Activated naive CD8-positive, alpha-beta T cell (primary cell): ENCODE measurements at regions not wholly inside any gene's neighbourhood (a gene's known extent, or its start where the extent isn't known, plus 50 kb on each side); places are given as distances from the start of the nearest gene placed in this dataset.
"Not testable (repeated sequence)": the region's sequence is repeated elsewhere in the genome, so short reads cannot be mapped to it uniquely, and the experiment has no call there.

Experiments used
- H3K27ac Mint-ChIP-seq: one replicate; pipeline ENCODE4 v1.8.0; 2021; ENCODE audit warnings: mixed read lengths
- H3K27me3 Mint-ChIP-seq: one replicate; pipeline ENCODE4 v1.8.0; 2021; ENCODE audit warnings: mixed read lengths
- H3K36me3 Mint-ChIP-seq: one replicate; pipeline ENCODE4 v1.8.0; 2021; ENCODE audit warnings: mixed read lengths
- H3K4me1 Mint-ChIP-seq: one replicate; pipeline ENCODE4 v1.8.0; 2021; ENCODE audit warnings: low read depth, mixed read lengths
- H3K4me3 Mint-ChIP-seq: one replicate; pipeline ENCODE4 v1.8.0; 2021; ENCODE audit warnings: mild to moderate bottlenecking, mixed read lengths
- H3K9me3 Mint-ChIP-seq: one replicate; pipeline ENCODE4 v1.8.0; 2021; ENCODE audit warnings: low read depth, mixed read lengths

DNA sequence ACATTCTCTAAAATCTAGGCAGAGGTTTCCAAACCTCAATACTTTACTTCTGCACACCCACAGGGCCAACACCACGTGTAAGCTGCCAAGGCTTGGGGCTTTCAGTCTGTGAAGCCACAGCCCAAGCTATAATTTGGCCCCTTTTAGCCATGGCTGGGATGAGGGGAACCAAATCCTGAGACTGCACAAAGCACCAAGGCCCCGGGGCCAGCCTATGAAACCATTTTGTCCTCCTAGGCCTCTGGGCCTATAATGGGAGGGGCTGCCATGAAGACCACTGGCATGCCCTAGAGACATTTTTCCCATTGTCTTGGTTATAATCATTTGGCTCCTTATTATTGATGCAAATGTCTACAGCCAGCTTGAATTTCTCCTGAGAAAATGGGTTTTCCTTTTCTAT, 513.0 kb upstream of the ADGRB3 start:
- Mint-ChIP-seq H3K9me3 (peaks cover 5% of the 10 kb centered on the region), H3K27me3 (no peaks in the 10 kb centered on the region), H3K4me1 (no peaks in the 10 kb centered on the region), H3K27ac (no peak overlapping the region), H3K4me3 (no peak overlapping the region), H3K36me3 (no peaks in the 10 kb centered on the region)

DNA sequence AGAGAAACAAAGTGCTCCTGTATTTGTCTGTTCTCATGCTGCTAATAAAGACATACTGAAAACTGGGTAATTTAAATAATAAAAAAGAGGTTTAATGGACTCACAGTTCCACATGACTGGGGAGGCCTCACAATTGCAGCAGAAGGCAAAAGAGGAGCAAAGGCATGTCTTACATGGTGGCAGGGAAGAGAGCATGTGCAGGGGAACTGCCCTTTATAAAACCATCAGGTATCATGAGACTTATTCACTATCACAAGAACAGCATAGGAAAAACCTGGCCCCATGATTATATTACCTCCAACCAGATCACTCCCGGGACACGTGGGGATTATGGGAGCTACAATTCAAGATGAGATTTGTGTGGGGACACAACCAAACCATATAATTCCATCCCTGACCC, 514.1 kb upstream of the ADGRB3 start:
- H3K27ac Mint-ChIP-seq, H3K4me3 Mint-ChIP-seq, H3K4me1 Mint-ChIP-seq, H3K36me3 Mint-ChIP-seq, H3K27me3 Mint-ChIP-seq, H3K9me3 Mint-ChIP-seq: not testable (repeated sequence)

DNA sequence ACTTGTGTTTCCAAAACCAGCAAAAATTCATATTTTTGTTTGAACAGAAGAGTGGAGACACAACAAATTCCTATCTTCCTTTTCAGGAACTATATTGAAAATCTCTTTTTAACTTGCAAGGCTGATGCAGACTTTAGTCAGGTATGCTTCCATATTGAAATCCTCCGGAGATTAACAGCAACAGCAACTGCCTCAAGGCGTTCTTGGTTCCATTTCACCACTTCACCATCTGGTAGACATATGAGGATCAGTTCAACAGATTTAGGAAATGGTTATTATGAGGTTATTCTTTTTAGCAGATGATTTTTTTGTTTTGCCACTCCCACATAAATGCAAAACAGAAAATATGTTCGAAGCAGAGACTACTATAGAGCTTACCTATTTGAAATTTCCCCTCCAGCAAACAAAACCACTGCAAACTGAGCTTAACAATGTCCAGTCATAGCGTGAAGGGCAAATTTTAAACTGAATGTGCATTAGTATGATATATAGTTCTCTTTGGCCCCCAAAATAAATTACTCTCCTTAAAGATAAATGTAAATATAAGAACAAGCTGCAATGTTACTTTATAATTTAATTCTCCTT, 520.5 kb upstream of the ADGRB3 start:
- H3K4me1 Mint-ChIP-seq = no peaks in the 10 kb centered on the region

DNA sequence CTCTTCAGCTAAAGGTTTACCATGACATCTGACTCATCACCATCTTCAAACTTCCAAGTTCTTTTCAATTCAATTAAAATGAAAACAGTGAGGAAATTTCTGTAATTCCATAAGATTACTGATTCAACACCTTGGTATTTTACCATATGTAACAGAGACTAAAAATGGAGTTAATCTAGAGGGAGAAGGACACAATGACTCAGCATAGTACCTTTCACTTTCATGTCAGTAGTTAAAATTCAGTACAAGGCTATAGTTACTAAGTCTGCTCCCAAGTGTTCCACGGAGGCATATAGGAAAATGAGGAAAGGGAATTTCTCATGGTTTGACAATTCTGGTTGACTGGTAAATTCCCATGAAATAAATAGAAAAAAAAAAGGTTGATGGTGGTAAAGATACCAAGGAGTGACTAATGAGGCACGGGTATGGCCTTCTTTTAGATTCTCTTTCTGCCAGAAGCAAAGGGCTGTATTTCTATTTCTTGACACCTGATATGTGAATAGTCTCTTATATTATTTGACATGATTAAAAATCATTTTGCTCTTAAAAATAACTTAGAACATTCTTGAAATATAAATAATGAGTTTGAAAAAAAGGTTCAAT, 526.7 kb upstream of the ADGRB3 start:
- H3K4me3 Mint-ChIP-seq = no peak overlapping the region
- H3K27ac Mint-ChIP-seq = no peak overlapping the region
- no peaks in the 10 kb centered on the region for H3K4me1 Mint-ChIP-seq
- no peaks in the 10 kb centered on the region for H3K27me3 Mint-ChIP-seq
- no peaks in the 10 kb centered on the region for H3K36me3 Mint-ChIP-seq
- H3K9me3 Mint-ChIP-seq = peaks cover 11% of the 10 kb centered on the region

More for the DNA sequence above, 520.5 kb upstream of the ADGRB3 start:
- H3K9me3 Mint-ChIP-seq = peaks cover 7% of the 10 kb centered on the region
- no peak overlapping the region for H3K4me3 Mint-ChIP-seq
- H3K36me3 Mint-ChIP-seq = no peaks in the 10 kb centered on the region
- H3K27me3 Mint-ChIP-seq = no peaks in the 10 kb centered on the region
- H3K27ac Mint-ChIP-seq = no peak overlapping the region

GRCh38 chr6:68094070-68094469, 541.0 kb upstream of the ADGRB3 start:
- no peaks in the 10 kb centered on the region for H3K36me3 Mint-ChIP-seq

DNA sequence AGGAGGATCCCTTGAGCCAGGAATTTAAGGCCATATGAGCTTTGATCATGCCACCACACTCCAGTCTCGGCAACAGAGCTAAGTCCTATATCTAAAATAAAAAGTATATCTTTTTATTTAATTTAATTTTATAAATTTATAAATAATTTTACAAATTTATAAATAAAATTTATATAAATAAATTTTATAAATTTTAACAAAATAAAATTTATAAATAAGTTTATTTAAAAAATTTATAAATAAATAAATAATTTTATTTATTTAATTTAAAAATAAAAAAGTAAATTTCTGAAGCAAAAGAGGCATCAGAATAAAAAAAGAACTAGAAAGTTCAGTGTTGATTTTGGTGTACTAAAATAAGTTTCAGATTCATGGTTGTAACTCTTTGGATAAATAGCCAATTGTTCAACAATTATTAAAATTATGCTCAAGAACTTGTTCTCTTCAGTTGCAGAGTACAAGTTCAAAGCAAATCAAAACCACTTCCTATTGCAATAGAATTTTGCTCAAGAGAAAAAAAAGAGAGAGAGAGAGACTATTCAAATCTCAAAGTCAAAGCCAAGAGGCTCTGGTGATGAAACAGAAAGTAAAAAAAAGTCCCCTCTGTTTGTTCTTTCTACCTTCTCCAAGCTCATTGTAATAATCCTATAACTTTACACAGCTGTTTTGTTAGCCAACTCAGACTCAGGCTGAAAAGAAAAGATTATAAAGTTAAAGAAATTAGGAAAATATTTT, 547.5 kb upstream of the ADGRB3 start:
- no peaks in the 10 kb centered on the region for H3K4me1 Mint-ChIP-seq
- H3K27me3 Mint-ChIP-seq = no peaks in the 10 kb centered on the region
- no peaks in the 10 kb centered on the region for H3K36me3 Mint-ChIP-seq
- H3K27ac Mint-ChIP-seq = no peak overlapping the region
- peaks cover 11% of the 10 kb centered on the region for H3K9me3 Mint-ChIP-seq
- no peak overlapping the region for H3K4me3 Mint-ChIP-seq

More at GRCh38 chr6:68094070-68094469, 541.0 kb upstream of the ADGRB3 start:
- Mint-ChIP-seq H3K9me3 (peaks cover 9% of the 10 kb centered on the region), H3K4me1 (no peaks in the 10 kb centered on the region), H3K27ac (no peak overlapping the region), H3K4me3 (no peak overlapping the region), H3K27me3 (no peaks in the 10 kb centered on the region)

DNA sequence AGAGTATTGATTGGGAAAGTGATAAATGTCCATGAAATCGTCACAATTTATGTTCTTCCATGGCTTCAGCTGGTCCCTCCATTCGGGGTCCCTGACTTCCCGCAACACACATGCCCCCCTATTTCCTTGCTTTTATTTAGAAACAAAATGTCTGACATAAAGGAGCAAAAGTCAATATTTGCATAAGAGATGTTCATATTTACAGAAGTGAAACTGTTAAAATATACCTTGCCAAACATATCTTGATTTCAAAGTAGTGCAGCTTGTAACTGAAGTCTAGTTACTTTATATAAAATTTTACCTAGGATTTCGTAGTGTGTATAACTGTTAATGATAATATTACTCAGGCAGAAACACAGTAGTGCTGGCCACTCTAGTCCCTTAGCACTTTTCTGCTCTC, 548.9 kb upstream of the ADGRB3 start:
- H3K4me1 Mint-ChIP-seq = no peaks in the 10 kb centered on the region
- peaks cover 11% of the 10 kb centered on the region for H3K9me3 Mint-ChIP-seq
- H3K36me3 Mint-ChIP-seq = no peaks in the 10 kb centered on the region
- no peak overlapping the region for H3K4me3 Mint-ChIP-seq
- no peak overlapping the region for H3K27ac Mint-ChIP-seq
- H3K27me3 Mint-ChIP-seq = no peaks in the 10 kb centered on the region

DNA sequence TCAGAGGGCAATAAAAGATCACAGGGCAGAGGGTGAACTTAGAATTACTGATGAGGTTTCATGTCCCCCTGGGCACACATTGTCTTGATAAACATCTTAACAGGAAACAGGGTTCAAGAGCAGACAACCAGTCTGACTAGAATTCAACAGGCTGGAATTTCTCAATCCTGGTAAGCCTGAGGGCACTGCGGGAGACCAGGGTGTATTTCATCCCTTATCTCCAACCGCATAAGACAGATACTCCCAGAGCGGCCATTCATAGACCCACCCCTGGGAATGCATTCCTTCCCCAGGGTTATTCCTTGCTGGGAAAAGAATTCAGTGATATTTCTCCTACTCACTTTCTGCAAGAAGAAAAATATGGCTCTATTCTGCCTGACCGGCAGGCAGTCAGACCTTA, 549.5 kb upstream of the ADGRB3 start:
- peaks cover 14% of the 10 kb centered on the region for H3K9me3 Mint-ChIP-seq
- H3K4me1 Mint-ChIP-seq, H3K27me3 Mint-ChIP-seq, H3K27ac Mint-ChIP-seq, H3K4me3 Mint-ChIP-seq, H3K36me3 Mint-ChIP-seq: not testable (repeated sequence)

GRCh38 chr6:68082086-68082485, 553.0 kb upstream of the ADGRB3 start:
- no peaks in the 10 kb centered on the region for H3K36me3 Mint-ChIP-seq
- H3K4me3 Mint-ChIP-seq = no peak overlapping the region
- H3K9me3 Mint-ChIP-seq = peaks cover 10% of the 10 kb centered on the region
- no peaks in the 10 kb centered on the region for H3K27me3 Mint-ChIP-seq
- no peaks in the 10 kb centered on the region for H3K4me1 Mint-ChIP-seq
- H3K27ac Mint-ChIP-seq = no peak overlapping the region

DNA sequence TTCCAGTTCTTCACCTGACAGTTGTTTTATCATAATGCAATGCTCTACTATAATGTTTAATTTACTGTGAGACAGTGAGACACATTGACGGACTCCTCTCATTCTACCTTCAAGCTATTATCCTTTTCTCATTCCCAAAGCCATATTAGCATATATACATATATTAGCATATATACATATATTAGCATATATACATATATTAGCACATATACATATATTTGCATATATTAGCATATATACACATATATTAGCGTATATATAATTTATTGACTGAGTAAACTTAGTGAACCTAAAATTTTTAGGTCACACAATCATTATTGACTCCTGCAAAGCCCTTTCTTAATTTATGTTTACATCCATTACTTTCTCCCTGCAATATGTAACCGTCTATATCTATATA, 555.0 kb upstream of the ADGRB3 start:
- Mint-ChIP-seq H3K9me3 (peaks cover 15% of the 10 kb centered on the region), H3K27ac (no peak overlapping the region), H3K36me3 (no peaks in the 10 kb centered on the region), H3K4me3 (no peak overlapping the region), H3K4me1 (no peaks in the 10 kb centered on the region), H3K27me3 (no peaks in the 10 kb centered on the region)

GRCh38 chr6:68077661-68078060, 557.4 kb upstream of the ADGRB3 start:
- Mint-ChIP-seq H3K4me1 (no peaks in the 10 kb centered on the region), H3K4me3 (no peak overlapping the region), H3K9me3 (peaks cover 12% of the 10 kb centered on the region), H3K27ac (no peak overlapping the region), H3K27me3 (no peaks in the 10 kb centered on the region), H3K36me3 (no peaks in the 10 kb centered on the region)

DNA sequence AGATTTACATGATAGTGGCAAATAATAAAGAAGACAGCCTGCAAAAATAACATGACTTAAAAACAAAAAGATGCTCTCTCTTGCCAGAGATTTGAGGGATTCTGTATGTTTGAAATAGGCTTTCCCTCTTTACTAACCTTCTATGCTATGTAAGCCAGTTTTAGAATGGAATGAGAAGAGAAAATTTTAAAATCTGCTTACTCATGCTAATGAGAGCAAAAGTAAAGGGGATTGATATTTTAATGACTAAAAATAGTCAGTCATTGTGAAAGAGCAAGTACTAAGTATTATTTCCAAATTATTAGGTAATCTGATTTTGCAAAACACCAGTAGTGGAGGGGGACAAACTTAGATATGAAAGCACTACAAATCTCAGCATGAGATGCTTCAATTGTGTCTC, 563.3 kb upstream of the ADGRB3 start:
- H3K27ac Mint-ChIP-seq = no peak overlapping the region
- H3K27me3 Mint-ChIP-seq = no peaks in the 10 kb centered on the region
- no peaks in the 10 kb centered on the region for H3K4me1 Mint-ChIP-seq
- H3K4me3 Mint-ChIP-seq = no peak overlapping the region
- no peaks in the 10 kb centered on the region for H3K36me3 Mint-ChIP-seq
- H3K9me3 Mint-ChIP-seq = peaks cover 12% of the 10 kb centered on the region

GRCh38 chr6:68069921-68070710, 565.0 kb upstream of the ADGRB3 start:
- Mint-ChIP-seq H3K4me3 (no peak overlapping the region), H3K27ac (no peak overlapping the region), H3K36me3 (no peaks in the 10 kb centered on the region), H3K9me3 (peaks cover 8% of the 10 kb centered on the region), H3K27me3 (no peaks in the 10 kb centered on the region), H3K4me1 (no peaks in the 10 kb centered on the region)

DNA sequence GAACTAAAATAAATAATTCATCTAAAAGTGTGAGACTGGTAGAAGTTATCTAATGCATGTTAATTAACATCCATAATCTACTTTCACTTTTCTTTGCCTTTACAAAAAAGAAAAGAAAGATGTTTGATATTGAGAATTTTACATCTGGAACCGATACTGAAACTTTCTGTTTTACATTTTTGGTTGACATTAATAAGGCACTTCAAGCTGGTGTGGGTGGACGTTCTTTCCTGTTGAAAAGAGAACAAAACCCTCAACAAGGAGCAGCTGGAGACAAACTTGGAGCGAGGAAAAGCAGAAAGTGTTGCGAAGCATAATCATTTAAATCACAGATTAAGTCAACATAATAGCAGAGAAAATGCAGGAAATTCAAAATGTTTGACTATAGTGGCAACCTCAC, 575.2 kb upstream of the ADGRB3 start:
- H3K9me3 Mint-ChIP-seq = peaks cover 3% of the 10 kb centered on the region
- no peak overlapping the region for H3K27ac Mint-ChIP-seq
- H3K27me3 Mint-ChIP-seq = no peaks in the 10 kb centered on the region
- H3K36me3 Mint-ChIP-seq = no peaks in the 10 kb centered on the region
- H3K4me3 Mint-ChIP-seq = no peak overlapping the region
- no peaks in the 10 kb centered on the region for H3K4me1 Mint-ChIP-seq

DNA sequence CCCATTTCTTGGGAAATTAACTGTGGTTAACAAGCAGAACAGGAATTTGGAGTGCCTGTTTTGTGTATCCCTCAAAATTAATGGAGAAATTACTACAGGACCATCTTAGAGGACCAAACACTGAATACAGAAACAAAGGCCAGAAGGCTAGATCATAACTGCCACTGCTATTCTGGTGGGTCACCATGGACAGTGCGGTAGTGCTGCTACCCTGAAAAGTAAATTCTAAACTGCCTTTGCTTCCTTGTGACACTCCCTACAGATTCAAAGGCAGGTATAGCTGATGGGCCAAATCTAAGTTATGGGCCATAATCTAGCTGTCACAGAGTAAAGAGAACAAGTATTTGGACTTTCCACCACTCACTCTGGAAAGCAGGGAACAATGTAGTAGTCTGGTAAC, 575.8 kb upstream of the ADGRB3 start:
- H3K27ac Mint-ChIP-seq = no peak overlapping the region
- no peaks in the 10 kb centered on the region for H3K4me1 Mint-ChIP-seq
- H3K9me3 Mint-ChIP-seq = peaks cover 3% of the 10 kb centered on the region
- no peaks in the 10 kb centered on the region for H3K36me3 Mint-ChIP-seq
- no peaks in the 10 kb centered on the region for H3K27me3 Mint-ChIP-seq
- no peak overlapping the region for H3K4me3 Mint-ChIP-seq
